GM23338 (cell line): ENCODE measurements at regions not wholly inside any gene's neighbourhood (a gene's known extent, or its start where the extent isn't known, plus 50 kb on each side); places are given as distances from the start of the nearest gene placed in this dataset.

Experiments
- CREB1 ChIP-seq: fragments of 250-450 bp; sonication (Bioruptor Pico); IDR thresholded peaks from 2 replicates; pipeline ENCODE4 v1.5.0; 2020; ENCODE audit warnings: low read depth, mild to moderate bottlenecking, moderate library complexity
- EZH2 ChIP-seq: fragments of 200-600 bp; sonication (generic); IDR thresholded peaks from one replicate; pipeline ENCODE4 v1.8.0; 2017; ENCODE audit warnings: antibody characterized with exemption, mild to moderate bottlenecking, low read depth; ENCODE audit not compliant: unreplicated experiment
- EZH2phosphoT487 ChIP-seq: fragments of 200-600 bp; sonication (generic); IDR thresholded peaks from one replicate; pipeline ENCODE4 v1.8.1; 2018; ENCODE audit warnings: antibody characterized with exemption; ENCODE audit not compliant: unreplicated experiment
- JUNB ChIP-seq: IDR thresholded peaks from one replicate; pipeline ENCODE4 v1.6.1; 2016; ENCODE audit warnings: antibody characterized with exemption; ENCODE audit not compliant: unreplicated experiment
- NANOG ChIP-seq: IDR thresholded peaks from 2 replicates; pipeline ENCODE4 v1.6.1; 2016; ENCODE audit warnings: antibody characterized with exemption, borderline replicate concordance
- POLR2AphosphoS5 ChIP-seq: IDR thresholded peaks from 2 replicates; pipeline ENCODE4 v1.6.1; 2016; ENCODE audit warnings: antibody characterized with exemption, low read depth
- ZNF114 ChIP-seq: fragments of 250-450 bp; sonication (Bioruptor Pico); IDR thresholded peaks from 2 replicates; pipeline ENCODE4 v1.5.0; 2020; ENCODE audit warnings: mild to moderate bottlenecking, moderate library complexity
- TF ChIP-seq, protein P1 (sequence below): IDR thresholded peaks from one replicate; pipeline ENCODE4 v1.6.1; 2018; ENCODE audit warnings: antibody characterized with exemption; ENCODE audit not compliant: unreplicated experiment
- TF ChIP-seq, protein P2 (sequence below), 2 experiments: fragments of 200-600 bp in 1 of 2; sonication (generic) in 1 of 2; conservative IDR thresholded peaks; 2 replicates each; pipeline versions ENCODE4 v1.5.1 to v1.6.1; 2016 to 2017; ENCODE audit warnings: antibody characterized with exemption in 2 of 2, low read depth in 2 of 2, mild to moderate bottlenecking in 2 of 2, moderate library complexity in 1 of 2

- TF ChIP-seq, protein P1, sequence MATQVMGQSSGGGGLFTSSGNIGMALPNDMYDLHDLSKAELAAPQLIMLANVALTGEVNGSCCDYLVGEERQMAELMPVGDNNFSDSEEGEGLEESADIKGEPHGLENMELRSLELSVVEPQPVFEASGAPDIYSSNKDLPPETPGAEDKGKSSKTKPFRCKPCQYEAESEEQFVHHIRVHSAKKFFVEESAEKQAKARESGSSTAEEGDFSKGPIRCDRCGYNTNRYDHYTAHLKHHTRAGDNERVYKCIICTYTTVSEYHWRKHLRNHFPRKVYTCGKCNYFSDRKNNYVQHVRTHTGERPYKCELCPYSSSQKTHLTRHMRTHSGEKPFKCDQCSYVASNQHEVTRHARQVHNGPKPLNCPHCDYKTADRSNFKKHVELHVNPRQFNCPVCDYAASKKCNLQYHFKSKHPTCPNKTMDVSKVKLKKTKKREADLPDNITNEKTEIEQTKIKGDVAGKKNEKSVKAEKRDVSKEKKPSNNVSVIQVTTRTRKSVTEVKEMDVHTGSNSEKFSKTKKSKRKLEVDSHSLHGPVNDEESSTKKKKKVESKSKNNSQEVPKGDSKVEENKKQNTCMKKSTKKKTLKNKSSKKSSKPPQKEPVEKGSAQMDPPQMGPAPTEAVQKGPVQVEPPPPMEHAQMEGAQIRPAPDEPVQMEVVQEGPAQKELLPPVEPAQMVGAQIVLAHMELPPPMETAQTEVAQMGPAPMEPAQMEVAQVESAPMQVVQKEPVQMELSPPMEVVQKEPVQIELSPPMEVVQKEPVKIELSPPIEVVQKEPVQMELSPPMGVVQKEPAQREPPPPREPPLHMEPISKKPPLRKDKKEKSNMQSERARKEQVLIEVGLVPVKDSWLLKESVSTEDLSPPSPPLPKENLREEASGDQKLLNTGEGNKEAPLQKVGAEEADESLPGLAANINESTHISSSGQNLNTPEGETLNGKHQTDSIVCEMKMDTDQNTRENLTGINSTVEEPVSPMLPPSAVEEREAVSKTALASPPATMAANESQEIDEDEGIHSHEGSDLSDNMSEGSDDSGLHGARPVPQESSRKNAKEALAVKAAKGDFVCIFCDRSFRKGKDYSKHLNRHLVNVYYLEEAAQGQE: no peak
- TF ChIP-seq, protein P2, sequence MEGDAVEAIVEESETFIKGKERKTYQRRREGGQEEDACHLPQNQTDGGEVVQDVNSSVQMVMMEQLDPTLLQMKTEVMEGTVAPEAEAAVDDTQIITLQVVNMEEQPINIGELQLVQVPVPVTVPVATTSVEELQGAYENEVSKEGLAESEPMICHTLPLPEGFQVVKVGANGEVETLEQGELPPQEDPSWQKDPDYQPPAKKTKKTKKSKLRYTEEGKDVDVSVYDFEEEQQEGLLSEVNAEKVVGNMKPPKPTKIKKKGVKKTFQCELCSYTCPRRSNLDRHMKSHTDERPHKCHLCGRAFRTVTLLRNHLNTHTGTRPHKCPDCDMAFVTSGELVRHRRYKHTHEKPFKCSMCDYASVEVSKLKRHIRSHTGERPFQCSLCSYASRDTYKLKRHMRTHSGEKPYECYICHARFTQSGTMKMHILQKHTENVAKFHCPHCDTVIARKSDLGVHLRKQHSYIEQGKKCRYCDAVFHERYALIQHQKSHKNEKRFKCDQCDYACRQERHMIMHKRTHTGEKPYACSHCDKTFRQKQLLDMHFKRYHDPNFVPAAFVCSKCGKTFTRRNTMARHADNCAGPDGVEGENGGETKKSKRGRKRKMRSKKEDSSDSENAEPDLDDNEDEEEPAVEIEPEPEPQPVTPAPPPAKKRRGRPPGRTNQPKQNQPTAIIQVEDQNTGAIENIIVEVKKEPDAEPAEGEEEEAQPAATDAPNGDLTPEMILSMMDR (conservative IDR thresholded peaks at IDR 0.05; ENCODE audit: low read depth in 2 of 2): no peak
- TF ChIP-seq EZH2 (no peak), CREB1 (CRISPR knock-in tag) (no peak), POLR2AphosphoS5 (no peak), EZH2phosphoT487 (no peak), JUNB (no peak), ZNF114 (CRISPR knock-in tag) (no peak), NANOG (no peak)
These were observed 532.3 kb upstream of the USP24 start for GRCh38 chr1:55747408-55747841.
